NCI-H446 (cell line): ENCODE measurements at regions not wholly inside any gene's neighbourhood (a gene's known extent, or its start where the extent isn't known, plus 50 kb on each side); places are given as distances from the start of the nearest gene placed in this dataset.
A peak's percentile ranks its signal among the peaks of the same experiment; 100 is the strongest.

Source experiments
- DNase-seq, 2 experiments: peaks; one replicate each; lab custom pipeline; 2025; lab: John Stamatoyannopoulos, UW

- peak; percentile 55 to 78 for DNase-seq
Observed at GRCh38 chr6:56714982-56715456, 72.3 kb upstream of the DST start.

DNA sequence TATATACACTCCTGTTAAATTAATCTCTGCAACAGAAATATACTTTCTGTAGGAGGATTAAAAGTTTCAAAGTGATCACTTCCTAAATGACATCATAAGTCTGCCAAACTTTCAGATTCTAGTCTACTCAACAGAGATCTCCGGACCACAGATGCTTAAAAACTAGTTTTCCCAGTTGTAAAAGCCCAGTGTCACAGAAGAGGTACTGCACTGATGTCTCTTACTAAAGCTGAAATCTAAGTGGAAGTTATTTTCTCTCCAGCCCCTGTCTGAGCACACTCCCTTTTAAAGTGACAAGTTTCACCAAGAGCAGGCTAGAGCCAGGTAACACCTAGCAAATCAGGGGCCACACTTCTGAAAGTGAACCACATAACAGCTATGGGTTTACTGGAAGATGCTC is 71.6 kb upstream of the DST start:
- no peak for DNase-seq

GRCh38 chr6:56713254-56713672 is 70.6 kb upstream of the DST start:
- peak in 1 of 2 experiments; percentile 22 for DNase-seq

DNA sequence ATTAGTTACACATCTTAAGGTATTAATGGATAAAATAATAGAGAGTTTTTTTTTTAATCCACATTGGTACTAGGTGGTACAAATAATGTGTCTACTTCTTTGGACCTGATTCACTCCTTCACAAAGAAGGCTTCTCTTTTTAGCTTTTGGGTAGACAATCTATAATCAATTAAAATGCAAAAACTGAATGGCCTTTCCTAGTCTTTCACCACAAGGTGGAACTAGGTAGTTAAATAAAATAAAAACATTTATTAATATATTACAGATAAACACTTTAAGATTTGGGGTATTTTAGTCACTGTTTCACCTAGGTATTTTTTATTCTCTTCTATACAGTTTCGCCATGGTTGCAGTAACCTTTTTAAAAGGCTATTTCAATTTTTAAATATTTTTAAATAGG is 68.3 kb upstream of the DST start:
- no peak for DNase-seq

DNA sequence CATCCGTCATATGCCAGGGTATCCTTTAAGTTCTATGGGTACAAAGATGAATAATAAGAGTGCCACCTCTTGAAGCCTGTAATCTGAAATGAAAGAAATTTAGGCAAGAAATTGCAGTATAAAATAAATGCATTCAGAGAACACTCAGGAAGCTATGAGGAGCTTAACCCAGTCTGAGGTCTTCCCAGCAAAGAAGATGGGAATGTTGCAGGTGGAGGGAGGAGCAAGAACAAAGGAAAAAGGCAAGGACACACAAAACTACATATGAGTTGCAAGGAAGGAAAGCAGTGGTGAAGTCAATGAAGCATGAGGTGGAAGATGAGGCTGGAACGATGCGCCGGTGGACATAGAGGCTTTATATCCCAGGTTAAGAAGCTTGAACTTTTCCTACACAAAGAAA is 67.0 kb upstream of the DST start:
- DNase-seq, result no peak

DNA sequence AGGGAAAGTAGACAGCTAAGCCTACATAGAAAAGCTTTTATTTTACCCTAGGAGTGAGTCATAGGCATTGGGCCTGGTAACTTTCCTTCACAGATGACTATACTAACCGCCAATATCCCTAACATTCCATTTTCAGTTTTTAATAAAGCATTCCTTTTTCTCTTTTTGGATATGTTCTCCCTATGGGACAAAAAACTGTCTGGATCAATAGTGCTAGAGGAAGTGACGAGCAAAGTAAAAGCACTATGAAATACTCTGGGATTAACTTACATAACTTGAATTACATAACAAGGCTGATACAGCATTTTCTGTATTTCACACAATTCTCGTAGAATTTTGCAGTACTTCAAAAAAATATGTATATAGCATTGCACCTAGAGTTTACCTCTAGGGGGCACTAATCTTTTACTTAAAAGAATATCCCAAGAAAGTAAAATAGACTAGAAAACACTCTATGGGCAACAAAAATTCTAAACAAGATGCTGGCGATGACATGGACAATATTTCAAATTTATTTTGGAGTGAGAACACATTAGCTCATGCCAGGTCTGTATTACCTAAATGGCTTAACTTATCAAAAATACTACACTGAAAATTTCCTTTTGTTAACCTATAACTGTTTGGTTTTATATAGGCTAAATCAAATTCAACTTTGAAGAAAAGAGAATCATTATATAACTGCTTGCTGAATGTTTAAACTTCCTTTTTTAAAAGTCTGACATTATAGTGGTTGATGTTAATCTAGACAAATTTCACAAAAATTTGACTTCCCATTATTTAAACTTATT is 66.3 kb upstream of the DST start:
- DNase-seq, result peak; percentile 37 to 74

DNA sequence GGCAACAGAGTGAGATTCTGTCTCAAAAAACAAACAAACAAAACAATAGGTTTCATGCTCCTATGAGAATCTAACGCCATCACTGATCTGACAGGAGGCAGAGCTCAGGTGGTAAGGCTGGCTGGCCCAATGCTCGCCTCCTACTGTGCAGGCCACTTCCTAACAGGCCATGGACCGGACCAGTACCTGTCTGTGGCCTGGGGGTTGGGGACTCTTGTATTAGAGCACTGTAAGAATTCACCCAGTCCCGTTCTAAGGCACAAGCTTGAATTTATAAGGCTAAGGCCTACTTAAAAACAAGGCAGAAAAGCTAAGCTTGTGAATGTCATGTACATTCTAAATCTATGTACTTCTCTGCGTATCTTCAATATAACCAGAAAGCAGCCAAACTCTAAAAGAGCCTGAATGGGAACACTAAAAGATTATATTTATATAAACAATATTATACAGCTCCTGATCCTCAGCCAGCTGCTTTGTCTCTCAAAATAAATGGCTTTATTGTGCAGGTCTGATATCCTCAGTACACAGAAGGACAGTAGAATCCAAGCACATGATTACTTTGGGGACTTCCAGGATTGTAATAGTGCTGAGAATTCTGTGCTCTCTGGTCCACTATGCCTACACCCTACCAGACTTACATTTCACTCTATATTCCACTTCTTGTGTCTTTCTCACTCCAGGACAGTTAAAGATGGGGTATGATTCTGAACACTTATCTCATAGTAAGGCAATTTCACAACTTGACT is 64.5 kb upstream of the DST start:
- no peak for DNase-seq

- DNase-seq, result peak in 1 of 2 experiments; percentile 54
Observed at GRCh38 chr6:56699066-56699654, 56.5 kb upstream of the DST start.

DNA sequence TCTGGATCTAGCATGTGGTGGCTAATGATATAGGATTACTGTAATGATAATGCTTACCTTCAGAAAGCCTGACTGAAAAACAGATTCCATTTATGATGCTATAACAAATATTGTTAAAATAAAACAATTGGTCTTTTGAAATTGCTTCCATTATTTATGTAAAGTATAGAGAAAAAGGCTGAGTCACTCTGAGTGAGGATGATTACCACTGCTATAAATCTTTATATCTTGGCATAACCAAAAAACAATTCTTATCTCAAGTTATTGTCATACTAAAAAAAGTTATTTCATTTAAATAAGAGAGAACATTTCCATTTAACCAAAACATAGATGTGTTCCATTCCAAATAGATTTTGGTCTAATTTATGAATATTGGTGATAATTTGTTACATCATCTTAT is 53.0 kb upstream of the DST start:
- no peak for DNase-seq

DNA sequence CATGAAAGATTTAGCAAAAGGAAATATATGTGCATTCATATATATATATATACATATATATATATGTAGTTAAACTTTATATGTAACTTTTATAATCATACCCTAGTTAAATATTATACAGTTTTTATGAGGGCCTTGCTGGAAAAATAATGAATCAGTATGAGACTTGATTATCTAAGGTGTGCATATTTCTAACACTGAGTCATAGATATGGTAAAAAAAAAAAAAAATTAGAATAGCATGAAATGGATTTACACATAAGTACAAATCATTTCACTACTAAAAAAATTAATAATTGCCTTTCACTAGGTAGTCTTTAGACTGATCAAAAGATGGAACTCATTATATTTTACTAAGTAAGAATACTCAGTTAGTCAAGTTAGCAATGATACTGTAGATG is 51.3 kb upstream of the DST start:
- no peak for DNase-seq

DNA sequence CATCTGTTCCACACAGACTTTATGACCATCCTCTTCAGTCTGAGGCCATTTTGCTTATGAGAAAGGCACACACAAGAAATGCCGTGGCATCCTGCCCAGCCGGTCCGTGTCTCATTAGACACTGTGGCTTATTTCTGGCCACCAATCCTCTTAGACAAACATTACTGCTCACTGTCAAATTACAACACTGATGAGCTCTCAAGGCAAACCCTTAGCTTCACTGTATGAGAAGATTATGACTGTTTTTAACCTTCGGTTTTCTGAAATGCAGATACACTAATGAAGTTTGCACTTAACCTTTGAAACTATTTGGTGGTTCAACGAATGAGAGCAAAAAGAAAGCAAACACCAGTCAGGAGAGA is 50.5 kb upstream of the DST start:
- peak; percentile 86 to 95 for DNase-seq

DNA sequence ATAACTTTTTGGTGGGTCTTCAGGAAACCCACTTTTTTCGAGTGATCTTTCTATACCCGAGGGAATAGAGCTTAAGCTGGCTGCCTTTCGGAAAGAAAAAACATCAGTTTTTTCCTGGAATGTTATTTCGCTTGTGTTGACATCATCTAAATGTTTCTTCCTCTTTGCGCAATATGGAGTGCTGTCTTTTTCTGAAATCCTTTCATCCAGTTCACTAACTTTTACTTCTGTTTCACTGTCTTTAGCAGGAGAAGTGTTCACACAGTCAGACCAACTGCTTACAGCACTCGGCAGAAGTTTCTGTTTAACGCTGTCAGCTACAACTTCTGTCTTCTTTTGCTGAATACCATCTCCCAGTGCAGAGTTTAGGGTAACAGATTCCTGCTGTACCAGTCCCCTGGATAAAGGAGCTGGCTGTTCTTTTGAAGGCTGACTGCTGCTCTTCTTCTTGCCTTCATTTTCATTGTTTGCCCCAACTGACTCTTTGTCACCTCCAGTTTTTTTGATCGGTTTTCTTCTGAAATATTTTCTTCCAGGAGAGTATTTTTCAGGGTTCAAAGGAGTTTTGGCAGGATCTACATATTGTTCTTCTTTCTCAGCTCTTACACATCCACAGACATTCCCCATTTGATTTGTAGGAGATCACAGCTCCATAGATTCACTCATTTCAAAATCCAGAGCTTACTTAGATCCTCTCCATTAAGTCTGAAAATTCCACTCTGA is 50.0 kb upstream of the DST start:
- no peak for DNase-seq
